ENCODE measurements at regions not wholly inside any gene's neighbourhood (a gene's known extent, or its start where the extent isn't known, plus 50 kb on each side); places are given as distances from the start of the nearest gene placed in this dataset.
"Not testable (repeated sequence)": the region's sequence is repeated elsewhere in the genome, so short reads cannot be mapped to it uniquely, and the experiment has no call there.

DNA sequence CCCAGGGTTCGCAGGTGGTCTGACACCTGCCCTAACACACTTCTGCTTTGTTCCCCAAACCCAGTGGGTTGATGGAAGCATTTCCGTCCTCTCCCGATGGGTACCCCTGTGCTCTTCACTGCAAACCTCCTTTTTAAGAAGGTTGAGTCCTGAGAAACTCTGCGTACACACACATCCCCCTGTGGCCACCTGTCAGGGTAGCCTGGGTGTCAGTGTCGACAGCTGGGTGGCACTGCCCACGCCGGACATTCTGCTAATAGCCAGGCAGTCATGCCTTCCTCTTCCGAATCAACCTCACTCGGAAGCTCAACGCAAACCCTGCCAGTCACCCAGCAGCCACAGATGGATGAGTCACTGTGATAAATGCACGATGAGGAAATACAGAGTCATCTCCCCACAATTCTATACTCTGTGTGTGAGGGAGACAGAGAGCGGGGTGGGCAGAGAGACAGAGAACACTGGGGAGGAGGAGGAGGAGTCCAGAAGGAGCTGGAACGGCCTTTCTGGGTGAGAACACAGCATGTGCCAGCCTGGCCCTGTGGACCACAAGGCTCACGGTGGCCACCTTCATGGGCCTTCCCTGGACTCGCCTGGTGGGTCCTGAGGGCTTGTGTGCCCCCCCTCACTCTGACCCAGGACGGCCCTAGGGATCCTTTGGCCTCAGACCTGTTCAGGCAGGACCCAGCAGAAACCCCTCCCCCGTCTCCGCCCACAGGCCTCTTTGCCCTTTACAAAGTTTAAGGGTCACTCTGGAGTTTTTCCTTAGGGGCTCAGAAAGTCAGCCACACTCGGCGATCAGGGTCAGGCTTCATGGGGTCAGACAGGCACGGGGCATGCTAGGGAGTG lies 4477.7 kb upstream of the TPTE start:
- H3K27me3 ChIP-seq, H3K9me3 ChIP-seq, H3K4me1 ChIP-seq, H3K36me3 ChIP-seq, H3K4me3 ChIP-seq, H3K27ac ChIP-seq, DNase-seq: not testable (repeated sequence)

DNA sequence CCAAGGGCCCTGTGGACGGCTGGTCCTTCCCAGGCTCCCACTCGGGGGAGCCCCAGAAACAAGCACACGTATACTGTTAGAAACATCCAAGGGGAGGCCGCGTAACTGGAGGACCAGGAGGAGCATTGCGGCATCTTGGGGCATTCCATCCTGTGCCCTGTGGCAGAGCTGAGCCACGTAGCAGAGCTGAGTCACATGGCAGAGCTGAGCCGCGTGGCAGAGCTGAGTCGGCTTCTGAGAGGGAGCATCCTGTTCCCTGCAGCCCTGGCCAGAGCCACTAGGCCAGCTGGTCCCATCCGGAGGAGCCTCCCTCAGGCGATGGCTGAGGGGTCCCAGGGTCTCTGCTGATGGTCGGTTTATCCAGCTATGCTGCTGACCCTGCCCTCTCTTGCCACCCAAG lies 4476.7 kb upstream of the TPTE start:
- H3K36me3 ChIP-seq, H3K4me1 ChIP-seq, H3K4me3 ChIP-seq, H3K27me3 ChIP-seq, H3K27ac ChIP-seq, DNase-seq, H3K9me3 ChIP-seq: not testable (repeated sequence)

DNA sequence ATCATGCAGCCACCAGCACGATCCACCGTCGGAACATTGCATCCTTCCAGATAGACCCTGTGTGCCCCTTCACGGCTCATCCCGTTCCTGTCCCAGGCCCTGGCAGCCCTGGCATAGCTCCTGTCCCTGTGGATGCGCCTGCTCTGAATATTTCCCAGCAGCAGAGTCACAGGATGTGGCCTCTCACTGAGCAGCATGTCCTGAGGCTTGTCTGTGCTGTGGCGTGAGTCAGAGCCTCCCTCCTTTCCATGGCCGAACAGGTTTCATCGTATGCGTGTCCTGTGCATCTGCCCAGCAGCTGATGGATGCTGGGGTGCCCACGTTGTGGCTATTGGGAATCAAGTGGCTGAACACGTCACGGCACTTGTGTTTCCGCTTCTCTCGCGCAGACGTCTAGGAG lies 4471.5 kb upstream of the TPTE start:
- H3K27ac ChIP-seq, DNase-seq, H3K36me3 ChIP-seq, H3K27me3 ChIP-seq, H3K4me1 ChIP-seq, H3K9me3 ChIP-seq, H3K4me3 ChIP-seq: not testable (repeated sequence)

DNA sequence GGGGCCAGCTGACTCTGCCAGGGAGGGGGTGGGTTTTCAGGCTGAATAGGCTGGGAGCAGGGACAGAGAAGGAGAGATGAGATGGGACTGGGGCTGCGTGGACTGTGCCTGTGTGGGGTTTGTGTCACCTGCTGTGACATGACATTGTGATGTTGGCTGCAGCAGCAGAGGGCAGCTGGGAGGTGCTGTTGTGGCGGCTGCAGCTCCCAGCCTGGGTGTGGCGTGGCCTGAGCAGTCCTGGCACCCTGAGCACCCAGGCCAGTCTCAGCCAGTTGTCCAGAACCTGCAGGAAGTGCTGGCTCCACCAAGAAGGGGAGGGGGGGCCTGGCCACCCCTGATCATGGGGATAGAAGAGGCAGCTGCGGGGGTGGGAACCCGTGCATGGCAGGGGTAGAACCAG lies 4469.3 kb upstream of the TPTE start:
- H3K4me3 ChIP-seq, H3K27ac ChIP-seq, DNase-seq, H3K36me3 ChIP-seq, H3K9me3 ChIP-seq, H3K4me1 ChIP-seq, H3K27me3 ChIP-seq: not testable (repeated sequence)

DNA sequence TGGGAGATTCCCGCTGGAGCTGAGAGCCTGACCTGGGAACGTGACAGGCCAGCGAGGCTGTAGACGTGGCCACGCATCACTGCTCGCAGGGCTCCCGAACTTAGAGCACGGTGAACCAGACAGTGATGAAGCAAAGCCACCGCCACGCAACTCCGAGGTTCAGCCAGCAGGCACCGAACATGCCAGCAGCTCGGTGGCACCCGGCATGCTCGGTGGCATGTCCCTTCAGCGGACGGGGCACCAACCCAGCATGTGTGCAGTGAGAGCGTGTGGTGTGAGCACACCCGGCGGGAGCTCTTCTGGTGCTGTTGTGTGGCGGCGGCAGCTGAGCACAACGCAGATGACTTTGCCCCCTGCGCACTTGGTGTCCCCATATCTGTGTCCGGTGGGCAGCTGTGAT lies 4468.2 kb upstream of the TPTE start:
- DNase-seq, H3K36me3 ChIP-seq, H3K9me3 ChIP-seq, H3K27ac ChIP-seq, H3K4me3 ChIP-seq, H3K4me1 ChIP-seq, H3K27me3 ChIP-seq: not testable (repeated sequence)

DNA sequence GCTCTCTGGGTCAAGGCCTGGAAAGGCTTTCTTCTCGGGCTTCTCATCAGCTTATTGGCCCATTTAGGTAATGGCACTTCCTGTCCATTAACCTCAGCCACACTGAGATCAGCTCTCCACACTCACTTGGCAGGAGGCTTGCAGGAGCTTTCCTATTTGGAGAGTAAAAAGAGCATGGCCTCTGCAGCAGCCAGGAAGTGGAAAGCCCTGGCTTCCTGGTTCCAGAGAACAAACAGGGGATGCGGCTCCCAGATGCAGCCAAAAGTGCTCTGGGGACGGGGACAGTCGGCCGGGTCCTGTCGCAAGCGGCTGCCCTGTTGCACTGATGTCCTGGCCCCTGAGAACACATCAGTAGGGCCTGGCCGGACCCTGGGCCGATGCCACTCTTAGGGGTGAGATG lies 4462.4 kb upstream of the TPTE start:
- not testable (repeated sequence) for DNase-seq, H3K4me1 ChIP-seq, H3K4me3 ChIP-seq, H3K27ac ChIP-seq, H3K27me3 ChIP-seq, H3K36me3 ChIP-seq, H3K9me3 ChIP-seq

DNA sequence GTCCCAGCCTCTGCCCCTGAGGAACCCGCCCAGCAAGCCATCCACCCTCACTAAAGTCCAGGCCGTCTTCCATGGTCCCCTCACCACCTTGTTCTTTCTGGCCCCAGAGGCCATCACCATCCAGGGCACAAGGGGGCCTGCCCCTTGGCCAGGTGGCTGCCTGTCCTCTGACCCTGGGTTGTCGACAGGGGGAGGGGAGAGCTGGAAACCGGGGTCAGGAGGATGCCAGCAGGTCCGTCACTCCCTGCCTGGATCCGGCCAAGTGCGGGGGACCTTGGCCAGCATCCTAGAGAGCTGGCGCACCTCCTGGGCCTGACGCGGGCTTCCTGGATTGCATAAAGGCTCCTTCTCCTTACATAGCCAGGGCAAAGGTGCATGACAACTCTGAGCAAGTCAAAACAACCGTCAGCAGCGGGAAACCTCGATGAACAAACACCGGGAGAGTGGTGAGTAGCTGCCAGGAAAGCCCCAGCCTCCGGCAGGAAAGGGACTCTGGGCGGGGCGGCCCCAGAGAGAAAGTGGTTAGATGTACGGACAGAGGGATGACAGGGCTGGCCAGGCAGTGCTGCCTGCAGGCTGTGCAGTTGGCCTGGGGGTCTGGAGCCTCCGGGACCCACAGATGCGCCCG lies 4461.2 kb upstream of the TPTE start:
- DNase-seq, H3K4me3 ChIP-seq, H3K9me3 ChIP-seq, H3K27ac ChIP-seq, H3K27me3 ChIP-seq, H3K36me3 ChIP-seq, H3K4me1 ChIP-seq: not testable (repeated sequence)

DNA sequence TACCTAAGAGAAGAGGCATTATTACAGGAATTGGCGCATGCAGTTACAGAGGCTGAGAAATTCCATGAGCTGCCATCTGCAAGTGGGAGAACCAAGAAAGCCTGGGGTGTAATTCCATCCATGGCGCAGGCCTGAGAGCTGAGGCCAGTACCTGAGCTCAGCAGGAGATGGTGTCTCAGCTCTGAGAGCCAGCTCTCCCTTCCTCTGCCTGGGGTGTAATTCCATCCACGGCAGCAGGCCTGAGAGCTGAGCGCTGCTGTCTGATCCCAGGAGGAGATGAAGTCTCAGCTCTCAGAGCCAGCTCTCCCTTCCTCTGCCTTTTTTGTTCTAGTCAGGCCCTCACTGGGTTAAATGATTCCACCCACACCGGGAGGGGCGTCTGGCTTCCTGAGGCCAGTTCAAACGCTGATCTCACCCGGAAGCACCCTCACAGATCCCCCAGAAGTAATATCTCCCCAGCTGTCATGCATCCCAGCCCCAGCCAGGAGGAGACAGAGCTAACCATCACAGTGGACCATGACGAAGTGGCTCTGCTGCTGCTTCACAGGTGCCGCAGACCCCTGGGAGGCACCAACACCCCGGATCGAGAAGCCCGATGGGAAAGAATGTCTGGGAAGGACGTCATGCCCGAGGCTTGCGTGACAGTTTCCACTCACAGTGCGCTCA lies 4454.9 kb upstream of the TPTE start:
- not testable (repeated sequence) for H3K4me1 ChIP-seq, H3K36me3 ChIP-seq, H3K9me3 ChIP-seq, H3K27me3 ChIP-seq, H3K4me3 ChIP-seq, H3K27ac ChIP-seq, DNase-seq

DNA sequence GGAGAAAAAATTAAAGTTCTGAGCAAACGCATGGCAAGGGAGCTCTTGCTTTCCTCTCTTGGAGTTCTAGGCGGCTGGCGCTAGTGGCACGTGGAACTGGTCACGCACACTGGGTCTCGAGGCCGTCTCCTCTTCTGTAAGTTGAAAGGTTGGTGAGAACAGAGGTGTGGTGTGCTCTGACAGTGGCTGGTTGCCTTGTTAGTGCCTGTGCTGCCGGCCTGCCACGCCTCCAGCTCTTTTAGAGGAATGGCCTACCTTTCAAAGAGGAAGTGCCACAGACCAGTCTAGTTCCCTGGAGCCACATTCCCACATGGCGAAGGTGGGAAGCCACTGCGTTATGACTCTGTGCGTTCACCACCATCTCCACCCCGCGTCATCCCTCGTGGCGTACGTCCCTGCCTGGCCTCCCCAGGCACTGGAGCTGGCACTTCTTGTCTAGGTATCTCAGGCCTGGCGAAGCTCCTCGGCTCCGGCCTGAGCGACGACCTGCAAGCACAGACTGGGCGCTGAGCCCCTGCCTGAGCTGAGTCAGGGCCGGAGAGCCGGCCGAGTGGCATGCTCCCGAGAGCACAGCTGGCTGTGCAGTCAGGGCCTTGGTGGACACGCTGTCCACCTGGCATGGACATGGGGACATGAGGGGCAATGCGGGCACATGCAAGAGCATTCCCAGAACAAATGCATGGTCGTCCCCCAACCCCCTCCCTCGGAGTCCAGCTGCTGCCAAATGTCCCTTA lies 4453.1 kb upstream of the TPTE start:
- H3K27me3 ChIP-seq, H3K27ac ChIP-seq, H3K36me3 ChIP-seq, DNase-seq, H3K4me1 ChIP-seq, H3K4me3 ChIP-seq, H3K9me3 ChIP-seq: not testable (repeated sequence)

DNA sequence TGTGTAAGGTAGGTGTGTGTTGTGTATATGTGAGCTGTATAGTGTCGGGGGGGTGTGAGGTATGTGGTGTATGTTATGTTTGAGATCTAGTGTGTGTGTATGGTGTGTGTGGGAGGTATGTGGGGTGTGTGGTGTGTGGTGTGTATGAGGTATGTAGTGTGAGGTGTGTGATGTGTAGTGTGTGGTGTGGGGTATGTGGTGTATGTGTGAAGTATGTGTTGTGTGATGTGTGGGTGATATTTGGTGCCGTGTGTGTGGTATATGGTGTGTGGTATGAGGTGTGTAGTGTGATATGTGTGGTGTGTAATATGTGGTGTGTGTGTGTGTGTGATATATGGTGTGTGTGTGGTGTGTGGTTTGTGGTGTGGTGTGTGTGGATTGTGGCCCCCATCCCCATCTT lies 4451.2 kb upstream of the TPTE start:
- not testable (repeated sequence) for H3K27ac ChIP-seq, H3K4me3 ChIP-seq, H3K4me1 ChIP-seq, H3K9me3 ChIP-seq, H3K36me3 ChIP-seq, H3K27me3 ChIP-seq
- DNase-seq = peak in 1 of 3 donors; percentile 8

DNA sequence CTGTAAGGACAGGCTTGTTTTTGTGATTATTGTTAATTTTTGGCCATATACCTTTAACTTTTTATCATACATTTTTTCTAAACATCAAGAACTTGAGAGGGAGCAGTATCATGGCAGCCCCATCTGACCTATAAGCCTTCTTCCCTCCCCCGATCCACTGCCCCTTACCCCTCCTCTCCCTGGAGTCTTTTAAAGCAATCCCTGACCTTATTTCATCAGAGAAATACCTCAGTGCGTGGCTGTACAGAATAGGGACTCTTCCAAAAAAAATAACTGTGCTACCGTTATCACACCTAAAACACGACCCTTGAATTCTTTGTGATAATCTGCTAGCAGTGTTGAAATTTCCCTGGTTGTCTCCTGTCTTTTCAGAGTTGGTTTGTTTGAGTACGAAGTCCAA lies 4448.7 kb upstream of the TPTE start:
- not testable (repeated sequence) for H3K4me3 ChIP-seq, H3K9me3 ChIP-seq, H3K36me3 ChIP-seq, H3K4me1 ChIP-seq, H3K27ac ChIP-seq, DNase-seq, H3K27me3 ChIP-seq

DNA sequence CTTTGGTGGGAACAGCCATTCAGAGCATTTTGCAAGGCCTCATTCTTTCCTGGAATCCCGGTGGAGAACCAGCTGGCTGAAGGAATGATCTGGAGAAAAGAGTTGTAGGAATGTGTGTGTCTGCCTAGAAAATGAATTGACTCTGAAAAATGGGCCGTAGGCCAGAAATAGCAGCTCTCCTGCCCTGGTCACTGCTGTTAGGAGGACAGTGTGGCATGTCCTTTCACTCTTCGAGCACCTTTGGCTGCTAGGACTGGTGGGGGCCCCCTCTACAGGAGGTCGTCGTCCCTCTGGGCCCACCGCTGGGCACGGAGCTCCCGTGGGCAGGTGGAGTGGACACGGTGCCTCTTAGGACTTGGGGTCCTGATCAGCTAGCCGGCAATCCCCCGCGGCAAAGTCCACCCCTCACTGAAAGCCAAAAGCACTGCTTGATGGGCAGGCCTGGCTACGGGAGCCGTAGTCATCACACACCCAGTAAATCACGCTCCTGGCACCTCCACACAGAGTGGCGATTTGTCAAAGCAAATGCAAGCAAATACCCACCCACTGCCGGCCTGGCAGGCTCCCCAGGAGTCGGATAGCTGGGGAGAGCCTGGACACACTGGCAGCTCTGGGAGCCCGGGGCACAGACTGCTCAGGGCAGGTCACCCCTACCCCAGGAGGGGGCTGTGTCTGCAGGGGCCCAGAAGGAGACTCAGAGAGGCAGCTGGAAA lies 4447.2 kb upstream of the TPTE start:
- H3K9me3 ChIP-seq, DNase-seq, H3K36me3 ChIP-seq, H3K27me3 ChIP-seq, H3K4me1 ChIP-seq, H3K4me3 ChIP-seq, H3K27ac ChIP-seq: not testable (repeated sequence)

DNA sequence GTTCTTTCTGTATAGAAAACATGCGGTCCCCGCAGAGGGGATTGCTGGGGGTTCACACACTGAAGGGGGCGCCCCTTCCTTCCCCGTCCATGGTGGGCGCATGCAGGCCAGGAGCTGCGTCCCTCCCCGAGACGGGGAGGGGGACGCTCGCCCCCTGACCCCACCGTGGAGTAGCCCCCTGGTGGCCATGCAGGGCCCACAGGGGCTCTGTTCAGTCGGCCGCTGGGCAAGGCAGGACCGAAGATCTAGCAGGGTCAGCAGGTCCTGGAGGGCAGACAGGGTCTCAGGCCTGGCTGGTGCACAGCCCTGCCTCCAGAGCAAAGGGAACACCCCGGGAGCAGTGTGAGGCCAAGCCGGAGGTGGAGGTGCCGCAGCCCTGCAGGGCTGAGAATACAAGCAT lies 4446.4 kb upstream of the TPTE start:
- not testable (repeated sequence) for H3K27ac ChIP-seq, H3K4me1 ChIP-seq, H3K9me3 ChIP-seq, H3K27me3 ChIP-seq, H3K4me3 ChIP-seq, DNase-seq, H3K36me3 ChIP-seq

DNA sequence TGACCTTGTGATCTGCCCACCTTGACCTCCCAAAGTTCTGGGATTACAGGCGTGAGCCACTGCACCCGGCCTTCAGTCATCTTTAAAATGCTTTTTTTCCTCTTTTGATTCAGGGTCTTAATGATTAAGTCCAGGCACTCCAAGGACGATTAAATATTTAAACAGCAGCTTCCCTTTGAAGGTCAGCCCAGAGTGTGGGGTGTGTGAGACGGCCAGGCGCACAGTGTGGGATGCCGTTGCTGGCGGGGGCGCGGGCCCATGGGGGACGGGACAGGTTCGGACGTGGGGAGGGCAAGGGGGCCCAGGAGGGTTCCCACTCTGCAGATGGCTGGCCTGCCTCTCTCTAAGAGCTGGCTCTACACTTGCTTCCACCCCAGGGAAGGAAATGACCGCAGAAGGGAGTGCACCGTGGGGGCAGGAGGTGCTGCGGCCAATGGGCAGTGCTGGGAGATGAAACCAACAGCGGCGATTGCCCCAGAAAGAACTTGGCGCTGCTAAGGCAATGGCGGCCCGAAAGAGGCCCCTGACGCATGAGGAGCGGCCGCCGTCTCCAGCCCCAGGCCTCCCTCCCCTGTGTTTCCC lies 4445.7 kb upstream of the TPTE start:
- not testable (repeated sequence) for DNase-seq, H3K9me3 ChIP-seq, H3K4me1 ChIP-seq, H3K36me3 ChIP-seq, H3K27ac ChIP-seq, H3K4me3 ChIP-seq, H3K27me3 ChIP-seq
